ENCODE measurements at regions not wholly inside any gene's neighbourhood (a gene's known extent, or its start where the extent isn't known, plus 50 kb on each side); places are given as distances from the start of the nearest gene placed in this dataset.
A peak's percentile ranks its signal among the peaks of the same experiment; 100 is the strongest.

DNA sequence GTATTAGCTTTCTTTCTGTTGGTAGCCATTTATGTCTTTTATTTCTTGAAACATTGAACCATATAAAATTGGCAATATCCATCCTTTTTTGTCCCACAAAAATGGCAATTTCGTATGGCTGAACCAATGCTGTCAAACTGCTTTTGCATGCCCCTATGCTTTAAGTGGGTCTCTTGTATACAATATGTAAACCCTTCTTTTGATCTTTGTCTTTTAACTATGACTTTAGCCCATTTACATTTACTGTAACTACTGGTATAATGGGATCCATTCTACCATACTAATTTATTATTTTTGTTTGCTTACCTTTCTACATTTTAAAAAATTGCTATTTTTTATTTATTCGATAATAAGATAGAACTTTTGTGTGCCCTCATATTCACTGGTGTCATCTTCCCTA, 93.4 kb downstream of the TENT4A start:
- no peak for DNase-seq
- in situ Hi-C loops (cut with MboI; ENCODE audit: low pct_unique_long_range_greater_than_20kb, low sequenced_read_pairs): no loop called here

DNA sequence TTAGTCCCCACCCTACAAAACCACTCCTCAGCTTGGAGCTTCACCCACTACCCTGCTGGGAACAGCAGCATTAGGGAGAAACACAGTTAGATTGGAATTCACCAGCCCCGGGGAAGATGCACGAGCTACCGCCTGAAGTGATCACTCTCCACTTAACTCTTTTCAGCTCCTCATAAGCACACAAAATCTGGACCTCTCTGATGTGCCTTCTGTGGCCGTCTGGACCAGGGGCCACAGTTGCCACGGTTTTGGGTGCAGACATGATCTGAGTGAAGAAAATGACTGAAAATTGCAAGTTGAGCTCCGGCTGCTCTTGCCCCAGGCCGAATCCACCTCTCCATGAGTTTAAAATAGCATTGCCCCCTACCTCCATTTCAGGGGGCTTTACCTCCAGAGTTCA, 95.2 kb downstream of the TENT4A start:
- no peak for DNase-seq
- in situ Hi-C loops (cut with MboI; ENCODE audit: low pct_unique_long_range_greater_than_20kb, low sequenced_read_pairs): no loop called here

DNA sequence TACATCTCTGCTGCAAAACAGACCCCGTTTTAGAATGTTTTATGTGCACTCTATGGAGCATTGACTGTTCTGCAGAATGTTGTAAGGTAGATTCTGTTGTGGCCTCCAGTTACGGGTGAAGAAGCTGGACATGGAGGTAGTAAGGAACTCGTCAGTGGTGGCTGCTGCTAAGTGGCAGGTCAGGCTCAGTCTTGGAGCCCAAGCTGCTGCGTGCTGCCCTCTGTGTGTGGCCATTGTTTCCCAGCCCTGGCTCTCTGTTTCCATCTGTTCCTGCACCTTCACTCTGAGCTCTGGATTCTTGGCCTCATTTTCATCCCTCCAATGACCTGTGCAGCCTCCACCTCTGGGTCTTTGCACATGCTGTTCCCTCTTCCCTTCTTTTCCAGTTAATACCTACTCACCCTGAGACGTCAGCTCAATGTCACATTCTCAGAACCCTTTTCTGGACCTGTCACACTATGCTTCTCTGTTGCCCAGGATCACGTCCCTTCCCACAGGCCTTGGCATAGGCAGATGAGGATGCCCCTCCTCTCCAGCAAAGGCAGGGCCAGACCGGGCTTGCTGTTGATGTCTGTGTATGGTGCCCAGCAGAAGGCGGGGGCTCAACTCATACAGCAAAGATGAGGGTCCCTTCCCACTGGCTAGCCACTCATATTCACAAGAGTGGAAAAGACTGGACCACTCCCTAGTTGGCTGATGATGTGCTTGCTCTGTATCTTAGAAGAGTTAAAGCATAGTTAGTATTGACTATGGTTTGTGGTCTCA, 97.6 kb downstream of the TENT4A start:
- DNase-seq: no peak
- in situ Hi-C loops (cut with MboI; ENCODE audit: low pct_unique_long_range_greater_than_20kb, low sequenced_read_pairs): no loop called here

DNA sequence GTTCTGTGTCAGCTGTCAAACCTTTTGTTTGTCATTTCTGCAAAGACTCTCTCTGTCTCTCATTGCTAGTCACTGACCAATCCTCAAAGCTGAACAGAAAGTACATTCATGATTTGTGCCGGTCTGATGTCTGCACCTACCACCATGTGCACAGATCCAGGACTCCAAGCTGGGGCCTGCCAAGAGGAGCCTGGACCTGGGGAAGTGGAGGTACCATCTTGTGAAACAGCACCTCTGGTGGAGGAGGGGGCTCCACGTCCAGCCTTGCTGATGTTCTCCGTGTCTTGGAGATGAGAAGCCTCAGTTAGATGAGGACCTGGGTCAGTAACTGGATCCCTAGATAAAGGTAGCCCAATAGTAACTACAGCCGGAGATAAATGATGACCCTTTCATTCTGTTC, 98.9 kb downstream of the TENT4A start:
- DNase-seq: no peak
- in situ Hi-C loops (cut with MboI; ENCODE audit: low pct_unique_long_range_greater_than_20kb, low sequenced_read_pairs): no loop called here

DNA sequence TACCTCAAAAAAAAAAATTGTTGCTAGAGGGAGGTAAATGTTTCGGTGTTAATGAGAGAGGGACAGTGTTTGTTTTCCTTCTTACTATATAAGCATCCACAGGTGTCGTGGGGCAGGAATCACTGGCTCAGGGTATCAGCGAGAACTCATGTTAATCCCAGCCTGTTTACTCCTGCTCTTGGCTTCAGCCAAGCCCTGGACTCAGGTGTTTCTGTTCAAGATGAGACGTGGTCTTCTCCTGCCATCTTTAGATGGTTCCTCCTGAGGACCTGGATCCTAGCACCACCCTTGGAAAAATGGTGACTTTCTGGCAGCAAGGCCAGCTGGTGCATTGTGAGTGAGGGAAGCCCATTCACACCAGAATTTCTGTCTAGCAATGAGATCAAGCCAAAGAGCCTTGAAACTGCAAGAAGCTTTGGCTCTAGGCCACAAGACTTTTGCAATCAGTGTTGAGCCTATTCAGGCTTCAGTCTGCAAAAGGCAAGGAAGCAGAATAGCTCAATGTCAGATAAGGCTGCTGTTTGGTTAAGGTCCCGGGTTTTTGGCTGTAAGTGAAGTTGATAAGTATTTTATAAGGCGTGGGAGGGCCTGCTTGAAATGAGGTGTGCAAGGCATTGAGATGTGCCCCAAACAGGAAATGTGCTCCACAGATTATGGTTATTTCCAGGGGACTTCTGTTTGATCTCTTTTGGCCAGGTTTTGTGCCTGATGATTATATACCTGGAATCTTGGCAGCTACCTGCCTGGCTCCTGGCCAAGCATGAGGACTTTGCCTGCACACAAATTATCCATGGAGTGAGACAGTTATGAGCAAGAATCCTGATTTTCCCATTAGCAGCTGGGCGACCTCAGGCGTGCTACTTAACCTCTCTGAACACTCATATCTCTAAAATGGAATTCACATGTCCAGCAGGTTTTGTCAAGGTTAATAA, 99.8 kb downstream of the TENT4A start:
- in situ Hi-C loops (cut with MboI; ENCODE audit: low pct_unique_long_range_greater_than_20kb, low sequenced_read_pairs): no loop called here
- no peak for DNase-seq

DNA sequence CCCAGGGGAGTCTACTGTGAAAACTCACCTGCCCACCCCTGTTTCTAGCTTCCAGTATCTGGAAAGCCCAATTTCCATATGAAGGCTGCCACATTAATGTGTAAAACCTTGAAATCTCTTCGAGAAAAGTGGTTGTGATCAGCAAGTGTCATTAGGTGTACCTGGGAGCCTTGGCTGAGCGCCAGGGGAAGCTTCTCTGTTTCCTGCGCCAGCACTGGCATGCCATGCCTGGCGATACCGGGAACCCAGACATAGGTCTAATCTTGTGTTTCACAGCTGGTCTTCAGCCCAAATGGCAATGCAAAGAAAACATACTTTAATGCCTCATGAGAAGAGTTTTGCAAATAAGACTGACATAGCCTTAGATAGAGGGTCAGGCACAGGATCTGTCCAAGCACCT, 101.6 kb downstream of the TENT4A start:
- no peak for DNase-seq
- in situ Hi-C loops (cut with MboI; ENCODE audit: low pct_unique_long_range_greater_than_20kb, low sequenced_read_pairs): no loop called here

DNA sequence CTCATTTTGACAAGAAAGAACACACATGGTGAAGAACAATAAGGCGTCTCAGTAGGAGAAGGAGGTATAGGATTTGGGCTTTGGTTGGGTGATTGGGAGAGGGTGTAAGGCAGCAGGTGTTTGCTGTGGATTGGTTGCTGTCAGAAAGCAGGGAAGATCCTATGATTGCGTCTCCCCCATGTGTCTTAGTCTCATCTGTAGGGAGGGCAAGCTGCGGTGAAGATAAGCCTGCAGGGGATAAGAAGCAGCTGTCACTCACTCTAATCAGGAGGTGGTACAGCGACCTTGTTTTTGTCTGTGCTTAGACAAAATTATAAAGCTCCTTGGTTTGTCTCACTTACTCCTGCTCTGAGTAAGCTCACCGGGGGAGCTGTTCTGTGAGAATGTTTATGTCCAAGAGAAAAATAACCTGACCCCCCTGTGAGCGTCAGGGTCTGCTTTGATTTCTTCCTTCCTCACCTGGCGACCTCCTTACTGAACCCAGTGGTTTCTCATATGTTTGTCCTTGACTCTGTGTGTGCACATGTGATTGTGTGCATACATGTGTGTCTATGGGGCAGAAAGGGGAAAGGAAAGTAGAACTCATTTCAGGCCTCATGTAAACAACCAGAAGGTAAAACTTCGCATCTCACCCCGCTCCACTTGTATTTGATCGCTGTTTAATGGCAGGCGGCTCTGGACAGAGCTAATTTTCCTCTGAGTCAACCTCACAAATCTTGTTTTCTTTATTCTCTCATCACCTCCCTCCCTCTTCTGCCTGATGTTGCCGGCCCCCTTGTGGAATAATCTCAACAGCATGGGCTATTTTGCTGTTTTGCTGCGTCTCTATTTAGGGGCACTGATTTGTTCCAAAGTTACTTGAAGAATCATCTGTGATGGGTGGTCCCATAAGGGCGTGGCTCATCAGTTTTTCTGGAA, 105.6 kb downstream of the TENT4A start:
- in situ Hi-C loops (cut with MboI; ENCODE audit: low pct_unique_long_range_greater_than_20kb, low sequenced_read_pairs): no loop called here
- no peak for DNase-seq

DNA sequence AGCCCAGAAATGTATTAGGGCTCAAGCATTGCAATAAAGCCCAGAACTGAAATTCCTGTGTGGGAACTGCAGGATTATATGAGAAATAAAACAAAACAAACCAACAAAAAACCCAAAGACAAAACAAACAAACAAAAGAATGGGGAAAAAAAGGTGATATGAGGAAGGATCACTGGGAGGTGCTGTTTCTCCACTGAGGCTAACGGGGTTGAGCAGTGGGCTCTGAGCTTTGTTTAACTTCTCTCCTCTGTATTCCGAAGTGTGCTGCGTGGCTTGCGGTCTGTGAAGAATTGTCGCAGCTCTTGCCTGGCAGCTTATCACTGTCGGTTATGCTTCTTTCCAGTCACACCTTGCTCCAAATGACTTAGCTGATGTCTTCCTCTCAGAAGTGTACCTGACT, 106.3 kb downstream of the TENT4A start:
- no peak for DNase-seq
- in situ Hi-C loops (cut with MboI; ENCODE audit: low pct_unique_long_range_greater_than_20kb, low sequenced_read_pairs): no loop called here

DNA sequence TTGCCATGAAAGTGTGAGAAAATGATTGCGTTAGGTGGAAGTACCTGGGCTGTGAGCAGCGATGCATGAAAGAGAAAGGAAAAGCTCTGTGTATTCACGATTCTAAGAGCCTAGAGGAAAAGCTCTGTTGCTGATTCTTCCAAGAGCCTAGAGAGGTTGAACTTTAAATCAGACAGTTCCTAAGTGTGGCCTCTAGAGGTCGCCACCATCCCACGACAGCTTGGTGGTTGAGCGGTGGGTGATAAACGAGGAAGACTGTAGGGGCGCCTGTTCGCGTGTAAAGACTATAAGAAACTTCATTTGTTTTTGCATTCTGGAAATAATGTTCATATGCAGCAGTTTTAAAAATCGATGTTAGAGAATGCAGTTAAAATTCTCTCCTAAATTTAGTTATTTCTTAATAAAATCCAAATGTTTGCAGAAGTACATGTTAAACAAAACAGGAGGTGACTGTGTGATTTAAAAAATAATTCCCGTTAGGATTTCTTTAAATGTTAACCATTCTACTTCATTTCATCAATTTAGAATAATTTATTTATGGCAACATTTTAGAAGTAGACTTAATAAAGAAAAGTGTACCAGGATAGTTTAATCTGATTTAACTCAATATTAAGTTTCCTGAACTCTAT, 107.7 kb downstream of the TENT4A start:
- peak; percentile 59 for DNase-seq

DNA sequence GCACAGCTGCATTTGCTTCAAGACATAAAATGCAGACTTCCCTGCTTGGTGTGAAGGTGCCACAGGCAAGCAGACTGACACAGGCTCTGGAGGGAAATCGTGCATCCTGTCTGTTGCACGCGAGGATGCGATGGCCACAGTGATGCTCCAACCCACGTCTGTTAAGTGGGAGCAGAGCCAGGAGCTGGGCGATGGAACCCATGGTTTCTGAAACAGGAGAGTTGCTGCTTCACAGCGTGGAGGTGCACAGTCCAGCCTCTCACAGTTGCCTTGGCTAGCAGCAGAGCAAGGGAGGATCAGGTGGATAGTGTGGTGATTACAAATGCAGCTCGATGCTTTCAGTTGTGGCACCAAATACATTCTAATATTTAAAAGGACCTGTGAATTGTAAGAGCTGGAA, 108.8 kb downstream of the TENT4A start:
- in situ Hi-C loops (cut with MboI; ENCODE audit: low pct_unique_long_range_greater_than_20kb, low sequenced_read_pairs): no loop called here
- no peak for DNase-seq

More for the DNA sequence above, 107.7 kb downstream of the TENT4A start:
- in situ Hi-C loops (cut with MboI; ENCODE audit: low pct_unique_long_range_greater_than_20kb, low sequenced_read_pairs): no loop called here

DNA sequence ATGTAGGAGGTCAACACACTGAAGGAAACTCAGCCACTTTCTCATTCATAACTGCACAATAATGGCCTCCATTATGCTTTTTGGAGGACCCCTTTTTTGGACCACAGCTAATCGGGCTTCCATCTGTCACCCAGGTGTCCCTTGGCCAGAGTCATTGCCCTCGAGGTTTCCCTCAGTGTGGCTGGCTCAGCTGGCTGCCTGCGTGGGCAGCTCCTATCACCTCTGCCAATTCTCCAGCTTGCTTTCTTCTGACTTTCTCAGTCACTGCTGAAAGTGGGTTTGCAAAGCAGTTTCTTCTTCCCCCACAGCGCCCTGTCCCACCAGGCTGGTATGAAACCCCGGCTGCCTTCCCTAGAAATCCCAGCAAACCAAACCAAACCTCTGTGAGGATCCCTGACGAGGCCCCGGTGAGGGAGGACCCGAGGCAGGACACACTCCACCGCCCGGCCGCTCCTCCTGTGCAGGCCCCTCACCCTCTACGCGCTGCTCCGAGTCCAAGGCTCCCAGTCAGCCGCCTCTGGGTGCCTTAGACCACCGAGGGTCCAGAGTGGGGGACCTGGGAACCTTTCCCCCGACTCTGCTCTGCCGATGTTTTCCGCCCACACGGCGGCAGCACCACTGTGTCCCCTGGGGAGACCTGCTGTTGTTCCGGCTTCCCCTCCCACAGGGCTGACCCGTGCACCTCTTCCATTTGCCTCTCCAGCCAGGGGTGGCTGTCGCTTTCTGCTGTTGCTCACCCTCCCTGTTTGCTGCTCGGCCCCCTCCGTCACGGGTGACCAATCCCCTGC, 109.5 kb downstream of the TENT4A start:
- in situ Hi-C loops (cut with MboI; ENCODE audit: low pct_unique_long_range_greater_than_20kb, low sequenced_read_pairs): no loop called here
- DNase-seq: no peak

DNA sequence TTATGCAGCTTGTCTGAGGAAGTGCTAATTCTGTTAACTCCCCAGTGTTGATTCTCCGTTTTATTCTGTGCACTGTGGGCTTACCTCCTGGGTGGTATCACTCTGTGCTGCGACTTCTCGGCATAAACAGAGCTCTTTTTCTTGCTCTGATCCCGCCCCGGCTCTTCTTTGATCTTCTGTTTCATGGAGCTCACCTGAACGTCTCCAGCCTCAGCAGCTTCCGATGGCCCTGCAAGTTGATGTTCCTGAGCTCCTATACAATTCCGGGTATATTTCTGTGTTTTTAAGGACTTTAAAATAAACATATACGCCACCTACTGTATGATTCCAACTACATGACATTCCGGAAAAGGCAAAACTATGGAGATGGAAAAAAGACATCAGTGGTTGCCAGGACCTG, 110.8 kb downstream of the TENT4A start:
- DNase-seq: no peak
- in situ Hi-C loops (cut with MboI; ENCODE audit: low pct_unique_long_range_greater_than_20kb, low sequenced_read_pairs): no loop called here

DNA sequence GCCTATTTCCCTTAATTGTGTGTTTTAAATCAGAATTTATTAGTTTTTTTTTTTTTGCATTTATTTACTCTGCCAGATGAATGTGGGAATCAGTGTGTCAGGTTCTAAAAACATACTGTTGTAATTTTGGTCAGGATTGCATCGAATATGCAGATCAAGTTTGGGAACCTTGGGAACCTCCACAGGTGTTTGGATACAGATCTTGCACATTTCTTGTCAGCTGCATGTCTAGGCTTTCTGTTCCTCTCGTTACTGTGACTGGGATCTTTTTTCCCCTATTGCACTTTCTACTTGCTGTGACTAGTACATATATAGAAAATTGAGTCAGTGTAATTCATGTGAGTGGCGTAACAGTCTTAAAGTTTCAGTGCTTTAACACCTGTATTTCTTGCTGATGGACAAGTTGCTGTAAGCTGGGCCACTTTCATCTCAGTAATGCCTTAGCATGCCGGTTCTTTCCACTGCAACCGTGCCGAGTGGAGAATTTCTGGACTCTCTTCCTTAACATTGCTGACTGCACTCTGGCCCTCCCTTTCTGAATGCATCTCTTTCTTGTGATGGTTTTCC, 112.5 kb downstream of the TENT4A start:
- no peak for DNase-seq
- in situ Hi-C loops (cut with MboI; ENCODE audit: low pct_unique_long_range_greater_than_20kb, low sequenced_read_pairs): no loop called here

DNA sequence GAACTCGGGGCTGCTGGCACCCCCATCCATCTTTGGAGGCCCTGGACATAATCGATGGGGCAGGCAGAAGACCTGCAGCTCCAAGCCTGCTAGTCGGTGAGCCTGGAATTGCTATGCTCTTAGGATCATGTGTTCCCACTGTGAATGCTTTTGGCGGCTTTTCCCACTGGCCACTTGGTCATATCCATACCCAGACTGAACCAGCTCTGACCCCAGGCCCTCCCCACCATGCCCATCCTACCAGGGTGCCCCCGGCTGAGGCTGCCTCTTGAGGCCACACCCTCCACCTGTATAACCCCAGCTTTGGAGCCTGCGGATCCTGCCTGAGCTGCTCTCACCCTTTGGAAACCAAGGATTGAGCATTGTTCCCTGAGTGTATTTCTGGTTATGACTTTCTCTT, 113.5 kb downstream of the TENT4A start:
- in situ Hi-C loops (cut with MboI; ENCODE audit: low pct_unique_long_range_greater_than_20kb, low sequenced_read_pairs): no loop called here
- DNase-seq: no peak

DNA sequence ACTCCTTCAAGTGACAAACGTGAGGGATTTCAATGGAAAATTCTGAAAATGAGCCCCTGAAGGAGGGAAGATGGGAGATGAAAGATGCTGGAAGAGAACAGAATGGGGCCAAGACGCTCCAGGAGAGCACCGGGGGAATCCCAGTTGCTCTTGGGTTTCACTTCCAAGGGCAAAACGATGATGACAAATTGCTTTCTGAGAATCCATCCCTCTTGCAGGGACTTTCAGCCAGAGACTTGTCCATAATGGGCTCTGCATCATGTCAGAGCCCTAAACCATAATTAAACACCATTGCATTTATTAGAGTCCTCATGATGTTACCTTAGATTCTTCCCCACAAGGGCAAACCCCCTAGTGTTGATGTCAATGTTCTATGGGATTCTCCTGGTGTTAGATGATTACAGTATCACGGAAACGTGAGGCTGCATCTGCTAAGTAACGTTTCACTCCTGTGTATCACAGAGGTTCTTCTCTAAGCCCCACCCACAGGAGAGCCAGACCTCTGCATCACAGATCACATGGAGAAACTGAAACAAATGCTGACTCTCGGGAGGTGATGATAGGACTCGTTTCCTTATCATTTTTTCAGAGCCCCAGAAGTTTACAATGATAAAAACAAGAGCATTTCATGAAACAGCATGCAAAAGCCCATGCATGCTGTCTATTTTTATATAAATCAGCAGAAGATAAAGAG, 114.4 kb downstream of the TENT4A start:
- DNase-seq: no peak
- in situ Hi-C loops (cut with MboI; ENCODE audit: low pct_unique_long_range_greater_than_20kb, low sequenced_read_pairs): no loop called here

DNA sequence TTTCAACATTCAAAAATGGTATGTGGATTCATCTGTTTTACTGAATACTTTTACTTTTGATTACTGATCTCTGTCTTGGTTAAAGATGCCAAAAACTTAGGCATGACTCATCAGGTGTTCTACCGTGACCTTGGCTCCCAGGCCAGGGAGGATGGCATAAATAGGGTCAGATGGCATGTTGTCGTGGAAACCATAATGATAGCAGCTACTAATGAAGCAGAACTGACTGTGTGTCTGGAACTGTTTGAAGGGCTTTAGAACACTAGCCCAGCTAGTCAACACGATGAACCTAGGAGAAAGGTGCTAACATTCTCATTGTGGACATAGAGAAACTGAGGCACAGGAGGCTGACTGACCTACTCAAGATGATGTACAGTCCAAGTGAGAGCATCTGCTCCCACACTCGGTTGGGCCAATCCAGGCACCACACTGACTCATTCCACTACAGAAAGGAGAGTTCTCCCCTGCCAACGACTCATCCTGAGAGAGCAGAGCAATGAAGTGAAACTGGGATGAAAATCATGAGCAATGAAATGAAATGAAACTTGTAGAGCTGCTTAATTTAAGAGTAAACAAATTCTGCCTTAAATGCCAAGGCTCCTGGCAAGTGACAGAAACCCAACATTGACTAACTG, 116.0 kb downstream of the TENT4A start:
- DNase-seq: no peak
- in situ Hi-C loops (cut with MboI; ENCODE audit: low pct_unique_long_range_greater_than_20kb, low sequenced_read_pairs): no loop called here

DNA sequence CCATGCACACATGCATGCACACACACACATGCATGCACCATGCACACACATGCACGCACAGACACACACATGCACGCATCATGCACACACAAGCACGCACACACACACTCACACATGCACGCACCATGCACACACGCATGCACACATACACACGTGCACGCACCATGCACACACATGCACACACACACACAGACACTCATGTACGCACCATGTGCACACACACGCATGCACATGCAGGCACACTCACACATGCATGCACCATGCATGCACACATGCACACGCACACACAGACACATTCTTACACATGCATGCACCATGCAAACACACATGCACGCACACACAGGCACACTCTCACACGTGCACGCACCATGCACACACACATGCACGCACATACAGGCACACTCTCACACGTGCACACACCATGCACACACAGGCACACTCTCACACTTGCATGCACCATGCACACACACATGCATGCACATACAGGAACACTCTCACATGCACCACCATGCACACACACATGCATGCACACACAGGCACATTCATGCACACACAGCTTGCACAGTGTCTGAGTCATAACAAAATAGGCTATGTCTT, 117.5 kb downstream of the TENT4A start:
- in situ Hi-C loops (cut with MboI; ENCODE audit: low pct_unique_long_range_greater_than_20kb, low sequenced_read_pairs): no loop called here
- DNase-seq: peak; percentile 0

All from KBM-7 (cell line).